ENCODE measurements at regions not wholly inside any gene's neighbourhood (a gene's known extent, or its start where the extent isn't known, plus 50 kb on each side); places are given as distances from the start of the nearest gene placed in this dataset.
"Not testable (repeated sequence)": the region's sequence is repeated elsewhere in the genome, so short reads cannot be mapped to it uniquely, and the experiment has no call there.

DNA sequence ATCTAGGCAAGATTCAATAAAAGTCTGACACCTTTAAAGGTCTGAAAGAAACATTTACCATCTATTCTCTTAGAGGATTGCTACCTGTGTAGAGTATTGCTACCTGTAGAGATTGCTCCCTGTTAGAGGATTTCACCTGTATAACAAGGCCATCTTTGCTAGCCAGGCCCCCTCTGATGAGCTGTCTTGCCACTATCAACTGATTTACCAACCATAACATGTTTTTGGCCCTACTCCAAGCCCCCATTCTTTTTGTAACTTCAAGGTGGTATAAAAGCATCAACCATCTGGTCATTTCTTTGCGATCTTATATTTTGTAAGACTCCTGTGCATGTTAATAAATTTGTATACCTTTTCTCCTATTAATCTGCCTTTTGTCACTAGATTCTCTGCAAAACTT, 424.7 kb upstream of the CAMK1G start:
- DNase-seq = no peak

GRCh38 chr1:209160230-209160629, 423.3 kb upstream of the CAMK1G start:
- DNase-seq = no peak

DNA sequence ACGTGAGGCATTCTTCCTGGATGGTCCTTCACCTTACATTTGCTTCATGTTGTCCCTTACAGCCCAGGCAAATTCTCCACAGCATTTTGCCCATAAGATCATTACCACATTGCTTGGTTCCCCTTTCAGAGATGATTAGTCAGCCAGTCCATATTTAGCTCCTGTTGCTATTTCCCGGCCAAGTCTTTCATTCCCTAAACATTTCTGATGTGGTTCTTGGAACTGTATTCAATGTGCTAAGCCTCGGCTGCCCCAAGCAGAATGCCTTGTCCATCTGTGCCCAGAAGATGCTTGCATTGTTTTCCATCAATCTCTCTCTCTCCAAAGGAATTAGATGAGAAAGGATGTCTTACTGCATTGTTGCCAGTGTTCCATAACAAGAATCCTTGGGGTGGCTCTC, 420.9 kb upstream of the CAMK1G start:
- no peak for DNase-seq

DNA sequence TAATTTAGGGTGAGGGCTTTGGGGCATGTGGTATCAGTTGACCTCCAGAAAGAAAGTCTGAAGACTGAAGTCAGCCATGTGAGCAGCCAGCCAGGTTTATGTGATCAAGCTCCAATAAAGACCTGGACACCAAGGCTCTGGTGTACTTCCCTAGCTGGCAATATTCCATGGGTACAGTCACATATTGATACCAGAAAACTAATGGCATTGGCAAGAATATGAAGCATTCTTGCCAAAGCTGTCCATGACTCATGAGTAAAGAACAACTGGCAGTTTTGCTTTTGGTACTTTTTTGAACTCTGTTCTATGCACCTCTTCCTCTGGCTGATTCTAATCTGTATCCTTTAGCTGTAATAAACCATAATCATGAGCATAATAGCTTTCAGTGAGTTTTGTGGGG, 415.3 kb upstream of the CAMK1G start:
- DNase-seq = no peak

DNA sequence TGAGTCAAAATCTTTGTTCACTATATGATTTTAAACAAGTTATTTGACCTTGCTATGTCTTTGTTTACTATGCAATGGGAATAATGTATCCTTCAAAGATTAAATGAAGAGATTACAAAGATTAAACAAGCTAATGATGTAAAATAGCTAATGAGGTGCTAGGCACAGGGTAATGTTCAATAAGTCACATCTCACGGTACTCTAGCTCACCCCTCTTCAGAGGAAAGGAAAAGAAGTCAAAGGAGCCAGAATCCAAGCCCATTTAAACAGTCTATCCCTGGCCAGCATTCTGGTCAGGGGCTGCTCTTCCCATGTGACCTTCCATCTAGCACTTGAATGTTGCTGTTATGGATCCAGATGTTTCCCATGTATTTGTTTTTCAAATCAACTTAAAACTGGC, 412.4 kb upstream of the CAMK1G start:
- no peak for DNase-seq

GRCh38 chr1:209172286-209172685, 411.2 kb upstream of the CAMK1G start:
- DNase-seq = no peak

- not testable (repeated sequence) for DNase-seq
Measured at GRCh38 chr1:209172792-209173542, 410.5 kb upstream of the CAMK1G start.

DNA sequence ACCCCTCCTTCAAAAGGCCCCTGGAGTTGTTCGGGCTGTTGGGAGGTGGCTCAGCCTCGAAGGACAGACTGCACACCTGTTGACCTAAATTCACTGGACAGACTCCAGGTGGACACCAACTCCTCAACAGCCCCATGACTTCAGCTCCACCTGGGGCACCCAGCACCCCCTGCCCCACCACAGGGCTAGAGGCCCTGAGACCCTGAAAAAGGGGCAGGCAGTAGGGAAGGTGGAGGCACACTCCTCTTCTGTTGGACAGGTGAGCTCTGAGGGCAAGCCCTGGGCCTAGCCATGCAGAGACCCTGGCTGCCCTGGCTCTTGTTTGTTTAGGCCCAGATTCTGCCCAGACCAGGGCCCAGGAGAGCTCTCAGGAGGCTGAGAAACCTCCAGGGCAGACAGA, 409.7 kb upstream of the CAMK1G start:
- DNase-seq = not testable (repeated sequence)

DNA sequence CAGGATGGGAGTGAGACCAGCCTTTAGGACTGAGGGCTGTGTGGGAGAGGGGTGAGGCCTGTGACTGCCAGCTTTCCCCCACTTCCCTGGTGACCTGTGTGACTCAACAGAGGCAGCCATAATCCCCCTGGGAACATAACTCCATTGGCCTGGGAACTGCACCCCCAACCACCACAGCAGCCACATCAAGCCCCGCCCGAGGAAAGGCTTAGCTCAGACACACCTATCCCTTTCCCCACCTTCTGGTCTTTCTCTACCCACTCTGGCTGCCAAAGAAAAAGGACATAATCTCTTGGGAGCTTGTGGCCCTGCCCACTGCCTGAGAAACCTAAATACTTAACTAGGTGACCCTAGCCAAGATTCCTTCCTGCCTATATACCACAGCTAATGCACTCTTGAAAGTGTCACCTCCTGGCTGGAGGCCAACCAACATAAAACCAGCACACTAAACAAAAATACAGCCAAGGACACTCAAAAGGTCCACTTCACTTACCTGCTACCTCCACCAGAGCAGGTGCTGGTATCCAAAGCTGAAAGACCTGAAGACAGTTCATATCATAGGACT, 406.6 kb upstream of the CAMK1G start:
- no peak for DNase-seq

DNA sequence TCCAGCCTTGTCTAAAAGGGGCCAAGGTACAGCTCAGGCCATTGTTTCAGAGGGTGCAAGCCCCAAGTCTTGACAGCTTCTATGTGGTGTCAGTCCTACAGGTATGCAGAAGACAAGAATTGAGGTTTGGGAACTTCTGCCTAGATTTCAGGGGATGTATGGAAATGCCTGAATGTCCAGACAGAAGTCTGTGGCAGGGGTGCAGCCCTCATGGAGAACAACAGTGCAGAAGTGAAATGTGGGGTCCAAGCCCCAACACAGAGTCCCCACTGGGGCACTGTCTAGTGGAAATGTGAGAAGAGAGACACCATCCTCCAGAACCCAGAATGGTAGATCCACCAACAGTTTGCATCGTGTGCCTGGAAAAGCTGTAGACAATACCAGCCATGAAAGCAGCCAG, 400.3 kb upstream of the CAMK1G start:
- no peak for DNase-seq

GRCh38 chr1:209187589-209187988, 395.9 kb upstream of the CAMK1G start:
- no peak for DNase-seq

- no peak for DNase-seq
Measured at GRCh38 chr1:209190591-209191261, 392.8 kb upstream of the CAMK1G start.

GRCh38 chr1:209191262-209191634, 392.3 kb upstream of the CAMK1G start:
- no peak for DNase-seq

DNA sequence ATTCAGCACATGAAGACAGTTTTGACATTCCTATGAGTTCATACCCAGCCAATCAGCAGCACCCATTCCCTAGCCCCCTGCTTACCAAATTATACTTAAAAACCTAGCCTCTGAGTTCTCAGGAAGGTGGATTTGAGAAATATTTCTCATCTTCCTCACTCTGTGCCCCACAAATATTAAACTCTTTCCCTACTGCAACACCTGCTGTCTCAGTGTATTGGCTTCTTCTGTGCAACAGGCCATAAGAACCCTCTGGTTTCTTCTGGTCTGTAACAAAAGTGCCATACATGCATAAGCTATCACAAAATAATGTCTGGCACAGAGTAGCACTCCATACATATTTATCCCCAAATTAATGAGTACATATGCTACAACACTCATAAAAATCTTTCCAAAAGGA, 387.4 kb upstream of the CAMK1G start:
- DNase-seq = no peak

GRCh38 chr1:209198961-209199750, 384.4 kb upstream of the CAMK1G start:
- no peak for DNase-seq

DNA sequence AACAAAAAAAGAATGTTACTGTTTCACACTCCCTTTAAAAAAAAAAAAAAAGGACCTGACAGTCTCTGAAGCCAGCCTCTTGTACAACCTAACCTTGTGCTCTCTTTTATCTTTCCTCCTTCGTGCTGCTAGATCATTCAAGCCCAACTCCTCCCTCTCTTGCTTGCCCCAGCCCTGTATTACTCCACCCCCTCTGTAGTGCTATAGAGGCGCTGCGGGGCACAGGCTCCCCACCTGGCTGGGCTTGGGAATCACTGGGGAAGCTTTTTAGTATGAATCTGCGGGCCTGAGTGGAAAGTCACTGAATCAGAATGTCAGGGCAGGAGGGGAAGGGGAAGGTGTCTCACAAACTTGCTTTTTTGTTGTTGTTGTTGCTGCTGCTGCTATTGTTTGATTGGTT, 383.7 kb upstream of the CAMK1G start:
- DNase-seq = no peak

DNA sequence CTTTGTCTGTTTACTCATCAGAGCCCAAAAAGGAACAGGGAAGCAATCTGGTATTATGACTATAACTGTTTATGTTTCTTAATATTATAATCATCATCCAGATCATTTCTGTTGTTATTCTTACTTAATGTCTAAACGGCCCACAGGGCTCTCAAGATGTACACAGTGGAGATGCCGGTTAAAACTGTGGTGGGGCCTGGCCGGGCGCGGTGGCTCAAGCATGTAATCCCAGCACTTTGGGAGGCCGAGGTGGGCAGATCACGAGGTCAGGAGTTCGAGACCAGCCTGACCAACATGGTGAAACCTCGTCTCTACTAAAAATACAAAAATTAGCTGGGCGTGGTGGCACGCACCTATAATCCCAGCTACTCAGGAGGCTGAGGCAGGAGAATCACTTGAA, 381.2 kb upstream of the CAMK1G start:
- not testable (repeated sequence) for DNase-seq

DNA sequence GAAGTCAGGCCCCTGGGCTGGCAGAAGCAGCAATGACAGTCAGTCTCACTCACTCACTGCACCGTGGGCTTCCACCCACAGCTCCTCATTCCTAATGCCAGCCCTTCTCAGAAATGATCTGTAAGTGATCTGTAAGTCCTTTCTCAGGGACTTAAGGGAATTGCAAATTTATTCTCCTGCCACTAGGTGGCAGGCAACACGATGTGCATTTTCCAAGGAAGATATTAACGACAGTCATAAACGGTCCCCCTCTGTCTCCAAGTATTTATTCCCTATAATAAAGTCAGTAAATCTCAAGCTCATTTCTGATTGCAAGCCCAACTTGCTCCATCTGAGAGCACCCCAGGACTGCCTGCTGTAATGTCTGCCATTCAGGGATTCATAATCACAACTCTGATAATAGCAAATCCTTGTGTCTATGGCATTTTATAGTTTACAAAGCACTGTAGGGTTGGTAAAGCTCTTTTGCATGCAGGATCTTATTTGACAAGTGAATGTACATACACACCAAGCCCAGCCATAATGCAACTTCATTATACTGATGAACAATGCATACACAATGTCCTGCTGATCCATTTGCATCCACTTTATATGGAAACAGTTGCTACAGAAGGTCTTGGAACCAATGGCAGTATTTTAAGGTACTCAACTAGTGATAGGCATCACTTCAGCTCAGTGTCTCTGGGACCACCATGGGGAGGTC, 380.5 kb upstream of the CAMK1G start:
- no peak for DNase-seq

GRCh38 chr1:209203533-209203895, 380.0 kb upstream of the CAMK1G start:
- DNase-seq = no peak

DNA sequence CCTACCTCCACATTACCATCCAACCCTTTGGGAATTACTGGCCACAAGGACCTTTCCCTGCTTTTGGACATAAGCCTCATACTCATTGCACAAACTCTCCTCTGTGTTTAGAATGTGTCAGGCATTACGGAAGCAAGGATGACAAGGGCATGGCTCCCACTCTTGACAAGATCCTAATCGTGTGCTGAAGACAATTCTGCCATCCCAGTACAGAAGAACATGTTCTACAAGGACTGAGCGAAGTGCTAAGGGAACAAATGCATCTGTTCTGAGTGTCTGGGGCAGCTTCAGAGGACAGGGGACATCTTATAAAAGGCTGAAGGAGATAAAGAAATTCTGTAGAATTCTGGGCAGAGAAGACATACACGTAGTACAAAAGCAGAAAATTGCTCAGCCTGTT, 378.5 kb upstream of the CAMK1G start:
- no peak for DNase-seq

DNA sequence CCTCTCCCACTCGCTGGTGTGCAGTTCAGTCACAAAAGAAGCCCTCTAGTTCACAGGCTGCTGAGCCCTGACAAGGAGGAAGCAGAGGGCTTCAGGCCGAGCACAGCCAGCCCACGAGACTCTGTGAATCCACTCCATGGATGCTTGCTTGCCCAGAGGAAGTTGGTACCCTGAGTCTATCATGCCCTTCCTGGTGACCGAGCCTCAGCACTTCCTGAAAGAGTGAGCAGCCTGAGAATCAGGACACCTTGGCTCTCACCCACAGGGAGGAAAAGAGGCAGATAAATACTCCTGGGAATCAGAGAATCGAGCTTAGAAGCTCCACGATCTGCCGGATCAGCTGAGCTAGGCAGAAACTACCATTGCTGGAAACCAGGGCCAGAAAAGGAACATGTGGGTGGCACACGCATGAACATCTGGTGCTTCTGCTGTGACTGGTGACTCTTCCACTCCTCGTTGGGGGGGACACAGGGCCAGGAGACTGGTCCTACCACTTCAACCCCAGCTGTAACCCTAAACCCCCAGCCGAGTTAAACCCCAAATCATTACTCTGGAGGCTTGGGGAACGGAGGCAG, 376.3 kb upstream of the CAMK1G start:
- DNase-seq = no peak

- DNase-seq = no peak
Measured at GRCh38 chr1:209207701-209208286, 375.7 kb upstream of the CAMK1G start.
